Trophoblast cell (in vitro differentiated cells and primary cell): ENCODE measurements at regions not wholly inside any gene's neighbourhood (a gene's known extent, or its start where the extent isn't known, plus 50 kb on each side); places are given as distances from the start of the nearest gene placed in this dataset.

ENCODE experiments used
- DNase-seq, 2 donors: peaks; one replicate each; pipeline ENCODE4 v3.0.0-alpha.2; 2016
- H2AFZ ChIP-seq: 2 replicates; pipeline ENCODE4 v1.6.1; 2013; ENCODE audit warnings: low read length, moderate library complexity, mild to moderate bottlenecking; ENCODE audit not compliant: insufficient read depth, poor library complexity
- H2AK5ac ChIP-seq: 2 replicates; pipeline ENCODE4 v1.6.1; 2013; ENCODE audit warnings: mild to moderate bottlenecking, low read length
- H2BK120ac ChIP-seq: 2 replicates; pipeline ENCODE4 v1.6.1; 2013; ENCODE audit warnings: low read length, mild to moderate bottlenecking, moderate library complexity; ENCODE audit not compliant: insufficient read depth, poor library complexity
- H2BK12ac ChIP-seq: 2 replicates; pipeline ENCODE4 v1.6.1; 2013; ENCODE audit warnings: mild to moderate bottlenecking, low read length, moderate library complexity
- H2BK5ac ChIP-seq: 2 replicates; pipeline ENCODE4 v1.6.1; 2013; ENCODE audit warnings: low read length, low read depth, moderate library complexity, mild to moderate bottlenecking; ENCODE audit not compliant: poor library complexity
- H3K14ac ChIP-seq: 2 replicates; pipeline ENCODE4 v1.6.1; 2013; ENCODE audit warnings: mild to moderate bottlenecking, low read length
- H3K18ac ChIP-seq: 2 replicates; pipeline ENCODE4 v1.6.1; 2013; ENCODE audit warnings: mild to moderate bottlenecking, low read length
- H3K23ac ChIP-seq: 2 replicates; pipeline ENCODE4 v1.6.1; 2013; ENCODE audit warnings: low read length
- H3K27ac ChIP-seq: 2 replicates; pipeline ENCODE4 v1.5.1; 2013; ENCODE audit warnings: low read depth, mild to moderate bottlenecking, inconsistent platforms, low read length, moderate library complexity
- H3K27me3 ChIP-seq: 2 replicates; pipeline ENCODE4 v1.6.1; 2013; ENCODE audit warnings: inconsistent platforms, mild to moderate bottlenecking, low read length, moderate library complexity; ENCODE audit not compliant: insufficient read depth
- H3K36me3 ChIP-seq, 2 experiments: 1 replicate in 1 of 2; 2 replicates in 1 of 2; pipeline ENCODE4 v1.6.1; 2013; ENCODE audit warnings: low read length in 2 of 2, mild to moderate bottlenecking in 2 of 2, moderate library complexity in 1 of 2; ENCODE audit not compliant: insufficient read depth in 2 of 2, control insufficient read depth in 1 of 2
- H3K4ac ChIP-seq: 2 replicates; pipeline ENCODE4 v1.6.1; 2013; ENCODE audit warnings: low read depth, mild to moderate bottlenecking, low read length, moderate library complexity
- H3K4me1 ChIP-seq, 2 experiments: 1 replicate in 1 of 2; 2 replicates in 1 of 2; pipeline ENCODE4 v1.6.1; 2013; ENCODE audit warnings: low read length in 2 of 2, mild to moderate bottlenecking in 2 of 2, moderate library complexity in 1 of 2; ENCODE audit not compliant: insufficient read depth in 2 of 2, control insufficient read depth in 1 of 2
- H3K4me2 ChIP-seq: 2 replicates; pipeline ENCODE4 v1.6.1; 2013; ENCODE audit warnings: inconsistent platforms, mild to moderate bottlenecking, low read length, moderate library complexity
- H3K4me3 ChIP-seq: 2 replicates; pipeline ENCODE4 v1.5.1; 2013; ENCODE audit warnings: mild to moderate bottlenecking, low read depth, low read length, inconsistent platforms
- H3K79me1 ChIP-seq: one replicate; pipeline ENCODE4 v1.6.1; 2013; ENCODE audit warnings: low read length
- H3K79me2 ChIP-seq: 2 replicates; pipeline ENCODE4 v1.6.1; 2013; ENCODE audit warnings: low read length, mild to moderate bottlenecking; ENCODE audit not compliant: control insufficient read depth, insufficient read depth, poor library complexity
- H3K9ac ChIP-seq: 2 replicates; pipeline ENCODE4 v1.6.1; 2013; ENCODE audit warnings: mild to moderate bottlenecking, low read length
- H3K9me3 ChIP-seq: 2 replicates; pipeline ENCODE4 v1.6.1; 2013; ENCODE audit warnings: low read depth, mild to moderate bottlenecking, control low read depth, inconsistent platforms, low read length; ENCODE audit not compliant: insufficient read depth
- H4K12ac ChIP-seq: 2 replicates; pipeline ENCODE4 v1.6.1; 2013; ENCODE audit warnings: low read depth, mild to moderate bottlenecking, low read length, moderate library complexity
- H4K8ac ChIP-seq: 2 replicates; pipeline ENCODE4 v1.6.1; 2013; ENCODE audit warnings: low read depth, mild to moderate bottlenecking, low read length, moderate library complexity
- H4K91ac ChIP-seq: one replicate; pipeline ENCODE4 v1.6.1; 2013; ENCODE audit warnings: low read depth, mild to moderate bottlenecking, low read length, moderate library complexity
- WGBS: extraction: QIAGEN DNeasy Blood & Tissue Kit; methylation state at CpG from one replicate; pipeline ENCODE4 v1.1.7; 2013; ENCODE audit warnings: missing lambda C conversion rate; ENCODE audit not compliant: insufficient read length, insufficient coverage; ENCODE audit errors: extremely low coverage; 5-methylcytosine and 5-hydroxymethylcytosine counted together

DNA sequence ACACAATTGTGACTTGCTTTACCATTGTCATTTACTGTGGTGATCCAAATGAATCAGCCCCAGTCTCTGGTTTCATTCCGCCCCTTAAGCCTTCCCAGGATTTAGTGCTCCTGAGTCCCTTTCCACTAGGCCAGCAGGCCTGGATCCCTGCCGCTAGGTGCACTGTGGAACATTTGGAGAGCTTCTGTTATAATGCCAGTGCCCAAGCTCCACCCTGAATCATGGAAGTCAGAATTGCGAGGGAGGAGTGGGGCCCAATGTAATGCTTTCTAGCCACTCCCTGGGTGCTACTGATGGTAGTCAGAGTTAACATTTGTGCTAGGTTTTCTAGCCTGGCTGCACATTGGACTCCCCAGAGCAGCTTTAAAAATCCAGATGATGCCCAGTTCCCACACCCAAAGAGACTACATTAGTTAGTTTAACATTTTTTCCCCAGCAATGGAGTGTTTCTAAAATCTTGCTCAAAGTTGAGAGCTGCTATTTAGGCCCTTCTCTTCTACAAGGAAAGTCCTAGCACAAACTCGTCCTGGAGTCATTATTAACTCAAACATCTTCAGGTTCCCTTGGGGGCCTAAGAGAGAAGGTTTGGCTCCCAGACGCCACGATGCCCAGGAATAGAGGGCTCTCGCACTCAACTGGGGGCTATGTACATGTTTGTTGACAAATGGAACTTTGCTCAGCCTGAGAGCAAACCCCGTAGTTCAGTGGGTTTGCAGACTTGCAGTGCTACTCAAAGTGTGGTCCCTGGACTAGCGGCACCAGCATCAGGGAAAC lies 366.7 kb upstream of the PROK2 start:
- Histone ChIP-seq H3K79me2 (no peaks in the 10 kb centered on the region), H4K8ac (no peak overlapping the region), H2AK5ac (no peak overlapping the region), H3K14ac (no peak overlapping the region), H3K23ac (no peak overlapping the region), H3K9ac (no peak overlapping the region), H2AFZ (no peak overlapping the region), H2BK5ac (no peak overlapping the region), H2BK120ac (no peak overlapping the region), H3K9me3 (peaks cover 2% of the 10 kb centered on the region), H3K79me1 (no peaks in the 10 kb centered on the region), H3K27me3 (no peaks in the 10 kb centered on the region), H3K36me3 (no peaks in the 10 kb centered on the region), H2BK12ac (no peak overlapping the region), H4K12ac (no peak overlapping the region), H4K91ac (no peak overlapping the region), H3K18ac (no peak overlapping the region), H3K4me3 (no peak overlapping the region), H3K4ac (no peak overlapping the region), H3K4me1 (no peaks in the 10 kb centered on the region), H3K4me2 (no peak overlapping the region), H3K27ac (no peak overlapping the region)
- WGBS, result no CpG with 5 or more reads among the region's 9 CpGs
- no peak for DNase-seq

- Histone ChIP-seq H3K9ac (no peak overlapping the region), H3K18ac (no peak overlapping the region), H3K79me2 (no peaks in the 10 kb centered on the region), H3K4ac (no peak overlapping the region), H3K36me3 (no peaks in the 10 kb centered on the region), H3K4me2 (no peak overlapping the region), H3K4me1 (no peaks in the 10 kb centered on the region), H2BK5ac (no peak overlapping the region), H2BK12ac (no peak overlapping the region), H3K9me3 (peaks cover 2% of the 10 kb centered on the region), H3K14ac (no peak overlapping the region), H3K4me3 (no peak overlapping the region), H3K23ac (no peak overlapping the region), H4K8ac (no peak overlapping the region), H2AFZ (no peak overlapping the region), H3K27ac (no peak overlapping the region), H4K91ac (no peak overlapping the region), H2BK120ac (no peak overlapping the region), H3K27me3 (no peaks in the 10 kb centered on the region), H3K79me1 (no peaks in the 10 kb centered on the region), H4K12ac (no peak overlapping the region), H2AK5ac (no peak overlapping the region)
- no CpG with 5 or more reads among the region's 6 CpGs for WGBS
- no peak for DNase-seq
Observed at GRCh38 chr3:72150634-72151412, 365.9 kb upstream of the PROK2 start.

DNA sequence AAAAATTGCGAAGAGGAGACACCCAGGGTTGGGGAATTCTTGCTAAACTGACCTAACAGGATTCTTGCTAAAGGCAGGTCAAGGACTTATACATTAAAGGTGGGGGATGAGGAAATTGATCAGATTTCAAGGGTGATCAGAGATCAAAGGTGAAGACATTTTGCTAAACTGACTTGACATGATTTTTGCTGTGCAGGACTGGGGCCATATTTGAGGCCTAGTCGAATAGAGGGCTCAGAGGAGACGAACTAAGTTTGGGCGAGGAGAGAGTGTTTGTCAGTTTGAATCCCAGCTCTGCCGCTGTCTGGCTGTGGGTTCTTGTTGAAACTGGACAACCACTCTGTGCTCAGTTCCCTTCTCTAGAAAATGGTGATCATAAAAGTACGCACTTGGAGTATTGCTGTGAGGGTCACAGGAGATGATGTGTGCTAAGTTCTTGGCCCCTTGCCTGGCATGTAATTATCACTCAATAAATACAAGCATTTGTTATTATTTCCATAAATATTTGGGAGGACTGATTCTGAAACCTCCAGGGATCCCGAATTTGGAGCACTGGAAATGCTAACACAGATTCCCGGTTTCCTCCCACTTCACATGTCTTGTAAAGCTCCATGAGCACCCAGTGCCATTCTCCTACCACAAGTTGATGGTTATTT lies 364.8 kb upstream of the PROK2 start:
- no peaks in the 10 kb centered on the region for H3K4me1 ChIP-seq
- no peak overlapping the region for H3K9ac ChIP-seq
- no peak overlapping the region for H3K4ac ChIP-seq
- H3K18ac ChIP-seq, result no peak overlapping the region
- H2BK120ac ChIP-seq, result no peak overlapping the region
- H3K4me2 ChIP-seq, result no peak overlapping the region
- no peaks in the 10 kb centered on the region for H3K36me3 ChIP-seq
- H3K9me3 ChIP-seq, result peaks cover 2% of the 10 kb centered on the region
- no peak overlapping the region for H2BK5ac ChIP-seq
- no peak overlapping the region for H4K12ac ChIP-seq
- no CpG with 5 or more reads among the region's 8 CpGs for WGBS
- no peak for DNase-seq
- no peaks in the 10 kb centered on the region for H3K27me3 ChIP-seq
- no peaks in the 10 kb centered on the region for H3K79me2 ChIP-seq
- no peak overlapping the region for H2AK5ac ChIP-seq
- H3K79me1 ChIP-seq, result no peaks in the 10 kb centered on the region
- no peak overlapping the region for H4K8ac ChIP-seq
- no peak overlapping the region for H2BK12ac ChIP-seq
- H2AFZ ChIP-seq, result no peak overlapping the region
- H3K4me3 ChIP-seq, result no peak overlapping the region
- no peak overlapping the region for H3K27ac ChIP-seq
- H3K14ac ChIP-seq, result no peak overlapping the region
- no peak overlapping the region for H3K23ac ChIP-seq
- H4K91ac ChIP-seq, result no peak overlapping the region

DNA sequence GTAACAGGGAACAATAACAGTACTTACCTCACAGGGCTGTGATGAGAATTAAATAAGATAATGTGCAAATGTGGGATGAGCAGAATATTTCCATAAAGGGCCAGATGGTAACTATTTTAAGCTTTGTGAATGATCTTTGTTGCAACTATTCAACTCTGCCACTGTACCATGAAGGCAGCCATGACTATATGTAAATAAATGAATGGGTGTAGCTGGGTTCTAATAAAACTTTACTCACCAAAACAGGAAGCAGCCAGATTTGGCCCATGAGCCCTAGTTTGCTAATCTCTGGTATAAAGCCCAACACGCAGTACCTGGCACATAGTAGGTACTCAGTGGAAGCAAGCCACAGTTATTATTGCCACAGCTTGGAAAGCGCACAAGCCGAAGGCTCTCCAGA lies 362.7 kb upstream of the PROK2 start:
- H3K79me1 ChIP-seq, result no peaks in the 10 kb centered on the region
- H3K27ac ChIP-seq, result no peak overlapping the region
- no peaks in the 10 kb centered on the region for H3K79me2 ChIP-seq
- no peak overlapping the region for H4K8ac ChIP-seq
- H4K91ac ChIP-seq, result no peak overlapping the region
- no peak overlapping the region for H2AFZ ChIP-seq
- H3K4me3 ChIP-seq, result no peak overlapping the region
- no peak overlapping the region for H2AK5ac ChIP-seq
- H3K18ac ChIP-seq, result no peak overlapping the region
- DNase-seq, result no peak
- H2BK5ac ChIP-seq, result no peak overlapping the region
- H3K14ac ChIP-seq, result no peak overlapping the region
- WGBS, result no CpG with 5 or more reads among the region's 3 CpGs
- H3K36me3 ChIP-seq, result no peaks in the 10 kb centered on the region
- H3K23ac ChIP-seq, result no peak overlapping the region
- H3K4ac ChIP-seq, result no peak overlapping the region
- no peaks in the 10 kb centered on the region for H3K27me3 ChIP-seq
- H3K4me2 ChIP-seq, result no peak overlapping the region
- H2BK12ac ChIP-seq, result no peak overlapping the region
- H4K12ac ChIP-seq, result no peak overlapping the region
- H3K9me3 ChIP-seq, result no peaks in the 10 kb centered on the region
- no peak overlapping the region for H3K9ac ChIP-seq
- no peaks in the 10 kb centered on the region for H3K4me1 ChIP-seq
- no peak overlapping the region for H2BK120ac ChIP-seq
